ENCODE measurements at regions not wholly inside any gene's neighbourhood (a gene's known extent, or its start where the extent isn't known, plus 50 kb on each side); places are given as distances from the start of the nearest gene placed in this dataset.

- Histone ChIP-seq H3K36me3 (replicated peaks; ENCODE audit: low read depth, low read length) (no peaks in the 10 kb centered on the region), H3K4me1 (ENCODE audit: low read length) (no peaks in the 10 kb centered on the region), H3K27ac (ENCODE audit: low read length) (no peak overlapping the region), H3K4me2 (ENCODE audit: low read length) (no peak overlapping the region), H3K27me3 (ENCODE audit: low read depth, low read length) (no peaks in the 10 kb centered on the region), H3K79me2 (ENCODE audit: low read length) (no peaks in the 10 kb centered on the region), H2AFZ (ENCODE audit: low read depth, low read length) (peak overlapping the region; percentile 51), H4K20me1 (ENCODE audit: insufficient read depth, low read length) (no peaks in the 10 kb centered on the region), H3K9ac (ENCODE audit: low read length) (no peak overlapping the region), H3K9me3 (ENCODE audit: insufficient read depth, low read length) (no peaks in the 10 kb centered on the region), H3K4me3 (ENCODE audit: low read length) (no peak overlapping the region)
- no peak for TF ChIP-seq EZH2phosphoT487 (IDR thresholded peaks at IDR 0.05; ENCODE audit: low read depth)
- no peak for TF ChIP-seq CTCF (IDR thresholded peaks at IDR 0.05; ENCODE audit: low read depth, low read length)
These were observed 188.1 kb downstream of the SLITRK5 start for GRCh38 chr13:87859261-87859660.

GRCh38 chr13:87867426-87867825 is 196.3 kb downstream of the SLITRK5 start:
- Histone ChIP-seq H4K20me1 (ENCODE audit: insufficient read depth, low read length) (no peaks in the 10 kb centered on the region), H3K79me2 (ENCODE audit: low read length) (no peaks in the 10 kb centered on the region), H3K4me1 (ENCODE audit: low read length) (no peaks in the 10 kb centered on the region), H3K27me3 (ENCODE audit: low read depth, low read length) (no peaks in the 10 kb centered on the region), H3K4me2 (ENCODE audit: low read length) (no peak overlapping the region), H3K27ac (ENCODE audit: low read length) (no peak overlapping the region), H2AFZ (ENCODE audit: low read depth, low read length) (no peak overlapping the region), H3K9me3 (ENCODE audit: insufficient read depth, low read length) (no peaks in the 10 kb centered on the region; the same call in 1 of the 2 replicates), H3K4me3 (ENCODE audit: low read length) (no peak overlapping the region), H3K36me3 (replicated peaks; ENCODE audit: low read depth, low read length) (no peaks in the 10 kb centered on the region), H3K9ac (ENCODE audit: low read length) (no peak overlapping the region)
- no peak for TF ChIP-seq CTCF (IDR thresholded peaks at IDR 0.05; ENCODE audit: low read depth, low read length)
- no peak for TF ChIP-seq EZH2phosphoT487 (IDR thresholded peaks at IDR 0.05; ENCODE audit: low read depth)

- no peaks in the 10 kb centered on the region for H3K27me3 ChIP-seq (ENCODE audit: low read depth, low read length)
- no peak overlapping the region for H3K9ac ChIP-seq (ENCODE audit: low read length)
- no peaks in the 10 kb centered on the region for H3K36me3 ChIP-seq (replicated peaks; ENCODE audit: low read depth, low read length)
- no peaks in the 10 kb centered on the region for H3K79me2 ChIP-seq (ENCODE audit: low read length)
- no peak overlapping the region for H3K27ac ChIP-seq (ENCODE audit: low read length)
- no peak overlapping the region for H3K4me3 ChIP-seq (ENCODE audit: low read length)
- H2AFZ ChIP-seq (ENCODE audit: low read depth, low read length) = no peak overlapping the region
- H3K4me1 ChIP-seq (ENCODE audit: low read length) = no peaks in the 10 kb centered on the region
- no peaks in the 10 kb centered on the region; the same call in 1 of the 2 replicates for H3K9me3 ChIP-seq (ENCODE audit: insufficient read depth, low read length)
- H3K4me2 ChIP-seq (ENCODE audit: low read length) = no peak overlapping the region
- H4K20me1 ChIP-seq (ENCODE audit: insufficient read depth, low read length) = no peaks in the 10 kb centered on the region
- no peak for TF ChIP-seq EZH2phosphoT487 (IDR thresholded peaks at IDR 0.05; ENCODE audit: low read depth)
- TF ChIP-seq CTCF (IDR thresholded peaks at IDR 0.05; ENCODE audit: low read depth, low read length) = no peak
These were observed 197.6 kb downstream of the SLITRK5 start for GRCh38 chr13:87868731-87869130.

DNA sequence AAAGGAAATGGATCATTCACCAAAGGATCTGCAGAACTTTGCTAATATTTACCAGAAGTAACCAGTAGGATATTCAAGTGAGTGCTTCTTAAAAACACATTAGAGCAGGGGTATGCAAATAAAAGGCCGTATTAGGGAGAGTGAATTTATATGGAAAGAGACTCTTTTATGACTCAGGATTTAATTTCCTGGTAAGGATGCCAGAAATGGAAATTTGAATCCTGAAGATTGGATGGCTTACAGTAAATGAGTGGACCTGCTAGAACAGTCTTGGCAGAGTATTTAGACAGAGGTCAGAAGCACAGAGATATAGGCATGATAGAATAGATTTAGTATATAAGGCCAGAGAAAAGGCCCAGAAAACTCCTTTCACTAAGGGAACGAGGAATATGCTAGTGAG is 201.6 kb downstream of the SLITRK5 start:
- no peaks in the 10 kb centered on the region for H3K27me3 ChIP-seq (ENCODE audit: low read depth, low read length)
- H3K27ac ChIP-seq (ENCODE audit: low read length) = no peak overlapping the region
- H3K36me3 ChIP-seq (replicated peaks; ENCODE audit: low read depth, low read length) = no peaks in the 10 kb centered on the region
- no peak overlapping the region for H3K4me3 ChIP-seq (ENCODE audit: low read length)
- H4K20me1 ChIP-seq (ENCODE audit: insufficient read depth, low read length) = no peaks in the 10 kb centered on the region
- no peaks in the 10 kb centered on the region; the same call in 1 of the 2 replicates for H3K9me3 ChIP-seq (ENCODE audit: insufficient read depth, low read length)
- H3K4me2 ChIP-seq (ENCODE audit: low read length) = no peak overlapping the region
- H3K9ac ChIP-seq (ENCODE audit: low read length) = no peak overlapping the region
- H2AFZ ChIP-seq (ENCODE audit: low read depth, low read length) = no peak overlapping the region
- H3K4me1 ChIP-seq (ENCODE audit: low read length) = no peaks in the 10 kb centered on the region
- H3K79me2 ChIP-seq (ENCODE audit: low read length) = no peaks in the 10 kb centered on the region
- TF ChIP-seq CTCF (IDR thresholded peaks at IDR 0.05; ENCODE audit: low read depth, low read length) = no peak

All from OCI-LY3 (cell line).